Sigmoid colon (tissue), 6 donors: ENCODE measurements at regions not wholly inside any gene's neighbourhood (a gene's known extent, or its start where the extent isn't known, plus 50 kb on each side); places are given as distances from the start of the nearest gene placed in this dataset.
"Not testable (repeated sequence)": the region's sequence is repeated elsewhere in the genome, so short reads cannot be mapped to it uniquely, and the experiment has no call there.

Source experiments
- DNase-seq: peaks from one replicate; pipeline ENCODE4 v3.0.0-alpha.2; 2019
- H3K27ac ChIP-seq, 4 donors: fragments of 200-600 bp; sonication (generic); one replicate each; pipeline ENCODE4 v1.5.1; 2016 to 2019; ENCODE audit warnings: mild to moderate bottlenecking in 1 of 4
- H3K27me3 ChIP-seq, 3 donors: fragments of 200-600 bp; sonication (generic); one replicate each; pipeline ENCODE4 v1.5.1; 2019; ENCODE audit warnings: mild to moderate bottlenecking in 1 of 3
- H3K36me3 ChIP-seq, 4 donors: fragments of 200-600 bp; sonication (generic); one replicate each; pipeline ENCODE4 v1.5.1; 2016 to 2019
- H3K4me1 ChIP-seq, 4 donors: fragments of 200-600 bp; sonication (generic); one replicate each; pipeline ENCODE4 v1.5.1; 2017 to 2019
- H3K4me3 ChIP-seq, 4 donors: fragments of 200-600 bp; sonication (generic); one replicate each; pipeline ENCODE4 v1.5.1; 2017 to 2019; ENCODE audit warnings: mild to moderate bottlenecking in 2 of 4, moderate library complexity in 1 of 4
- H3K9me3 ChIP-seq, 4 donors: fragments of 200-600 bp in 3 of 4; sonication (generic) in 3 of 4; one replicate each; pipeline versions ENCODE4 v1.5.1 to v1.6.1; 2013 to 2019
- EP300 ChIP-seq, 4 donors: sonication (generic); formaldehyde crosslinking; IDR thresholded peaks; one replicate each; pipeline ENCODE4 v1.6.1; 2017; ENCODE audit warnings: antibody characterized with exemption in 4 of 4
- POLR2A ChIP-seq, 2 donors: fragments of 450-650 bp; IDR thresholded peaks; one replicate each; pipeline ENCODE4 v1.6.1; 2016; ENCODE audit warnings: antibody characterized with exemption in 2 of 2, mild to moderate bottlenecking in 2 of 2, moderate library complexity in 2 of 2
- POLR2AphosphoS5 ChIP-seq, 4 donors: sonication (generic); formaldehyde crosslinking; IDR thresholded peaks; one replicate each; pipeline ENCODE4 v1.6.1; 2017; ENCODE audit warnings: antibody characterized with exemption in 4 of 4
- WGBS, 2 donors: extraction: QIAGEN DNeasy Blood & Tissue Kit; methylation state at CpG; one replicate each; pipeline ENCODE4 v1.1.7; 2013; 5-methylcytosine and 5-hydroxymethylcytosine counted together
- intact Hi-C: fragments of 100-400 bp; cut with DNase I; formaldehyde crosslinking; loops from one replicate; pipeline ENCODE4 v1.15.1; 2023
- TF ChIP-seq, protein P1 (sequence below), 4 experiments: fragments of 450-650 bp in 3 of 4; fragments of 200-600 bp in 1 of 4; IDR thresholded peaks; one replicate each; pipeline ENCODE4 v1.5.1; 2016 to 2019; ENCODE audit warnings: antibody characterized with exemption in 4 of 4, mild to moderate bottlenecking in 3 of 4, moderate library complexity in 2 of 4
- donor health status: healthy with polysubstance abuse.
- donor health status: healthy.

DNA sequence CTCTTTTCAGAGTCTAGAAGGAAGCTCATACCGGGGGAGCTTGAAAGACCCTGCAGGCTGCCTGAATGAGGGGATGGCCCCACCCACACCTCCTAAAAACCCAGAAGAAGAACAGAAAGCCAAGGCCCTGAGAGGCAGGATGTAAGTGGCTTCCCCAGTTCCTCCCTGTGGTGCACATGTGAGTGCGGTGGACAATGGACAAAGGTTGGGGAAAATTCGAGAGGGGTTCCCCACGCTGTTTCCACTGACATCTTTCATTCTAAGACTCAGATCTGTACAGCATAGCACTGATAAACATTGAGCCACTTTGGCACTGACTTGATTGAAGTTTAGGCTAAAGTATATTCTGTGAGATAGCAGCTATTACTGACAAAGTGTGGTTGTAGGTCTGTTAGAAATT lies 79.5 kb upstream of the UMPS start:
- TF ChIP-seq POLR2AphosphoS5 (IDR thresholded peaks at IDR 0.05) (no peak), EP300 (IDR thresholded peaks at IDR 0.05) (no peak), POLR2A (IDR thresholded peaks at IDR 0.05) (no peak)
- TF ChIP-seq, protein P1, sequence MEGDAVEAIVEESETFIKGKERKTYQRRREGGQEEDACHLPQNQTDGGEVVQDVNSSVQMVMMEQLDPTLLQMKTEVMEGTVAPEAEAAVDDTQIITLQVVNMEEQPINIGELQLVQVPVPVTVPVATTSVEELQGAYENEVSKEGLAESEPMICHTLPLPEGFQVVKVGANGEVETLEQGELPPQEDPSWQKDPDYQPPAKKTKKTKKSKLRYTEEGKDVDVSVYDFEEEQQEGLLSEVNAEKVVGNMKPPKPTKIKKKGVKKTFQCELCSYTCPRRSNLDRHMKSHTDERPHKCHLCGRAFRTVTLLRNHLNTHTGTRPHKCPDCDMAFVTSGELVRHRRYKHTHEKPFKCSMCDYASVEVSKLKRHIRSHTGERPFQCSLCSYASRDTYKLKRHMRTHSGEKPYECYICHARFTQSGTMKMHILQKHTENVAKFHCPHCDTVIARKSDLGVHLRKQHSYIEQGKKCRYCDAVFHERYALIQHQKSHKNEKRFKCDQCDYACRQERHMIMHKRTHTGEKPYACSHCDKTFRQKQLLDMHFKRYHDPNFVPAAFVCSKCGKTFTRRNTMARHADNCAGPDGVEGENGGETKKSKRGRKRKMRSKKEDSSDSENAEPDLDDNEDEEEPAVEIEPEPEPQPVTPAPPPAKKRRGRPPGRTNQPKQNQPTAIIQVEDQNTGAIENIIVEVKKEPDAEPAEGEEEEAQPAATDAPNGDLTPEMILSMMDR (IDR thresholded peaks at IDR 0.05), result no peak
- intact Hi-C loops, result no loop called here
- H3K4me1 ChIP-seq, result no peaks in the 10 kb centered on the region
- DNase-seq, result no peak
- no peaks in the 10 kb centered on the region for H3K27me3 ChIP-seq
- no peak overlapping the region for H3K27ac ChIP-seq
- no peak overlapping the region for H3K4me3 ChIP-seq
- no peaks in the 10 kb centered on the region for H3K9me3 ChIP-seq
- 44 to 79% methylated on average over 4 of the region's 4 CpGs for WGBS, 2 donors
- no peaks in the 10 kb centered on the region for H3K36me3 ChIP-seq

DNA sequence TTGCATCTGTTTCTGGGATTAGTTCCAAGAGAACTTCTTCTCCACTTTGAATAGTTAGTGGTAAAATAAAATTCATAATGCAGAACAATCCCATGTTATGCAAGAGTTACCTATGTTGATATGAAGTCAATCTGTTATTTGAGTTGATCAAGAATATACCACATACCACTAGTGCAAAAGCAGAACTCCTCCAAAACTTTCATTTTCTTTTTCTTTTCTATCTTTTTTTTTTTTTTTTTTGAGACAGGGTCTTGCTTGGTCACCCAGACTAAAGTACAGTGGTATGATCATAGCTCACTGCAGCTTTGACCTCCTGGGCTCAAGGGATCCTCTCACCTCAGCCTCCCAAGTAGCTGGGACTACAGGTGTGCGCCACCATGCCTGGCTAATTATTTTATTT lies 78.8 kb upstream of the UMPS start:
- H3K27me3 ChIP-seq, H3K4me1 ChIP-seq, H3K36me3 ChIP-seq, H3K4me3 ChIP-seq, DNase-seq, intact Hi-C loops, H3K27ac ChIP-seq, H3K9me3 ChIP-seq: not testable (repeated sequence)
- 97 to 100% methylated on average over 1 of the region's 1 CpG for WGBS, 2 donors

DNA sequence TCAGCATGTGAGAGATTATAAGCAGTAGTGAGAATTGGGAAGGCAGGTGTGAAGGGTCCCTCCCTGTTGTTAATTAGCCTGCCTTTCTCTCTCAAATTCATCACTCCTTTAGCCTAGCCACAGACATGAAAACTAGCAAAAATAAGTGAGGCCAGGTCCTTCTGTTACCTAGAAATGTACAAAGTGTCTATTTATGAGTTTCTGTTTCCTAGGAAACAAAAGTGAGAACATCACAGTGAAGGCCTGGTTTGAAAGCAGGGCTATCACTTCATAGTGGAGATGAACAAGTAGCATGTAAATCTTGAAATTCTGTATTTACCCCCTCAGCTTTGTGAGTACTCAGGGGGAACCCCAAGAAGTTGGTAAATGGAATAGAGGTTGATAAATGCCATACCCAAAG lies 78.2 kb upstream of the UMPS start:
- no peaks in the 10 kb centered on the region for H3K27me3 ChIP-seq
- TF ChIP-seq, protein P1 (IDR thresholded peaks at IDR 0.05), result no peak
- no peak for TF ChIP-seq POLR2A (IDR thresholded peaks at IDR 0.05)
- no peak for TF ChIP-seq POLR2AphosphoS5 (IDR thresholded peaks at IDR 0.05)
- intact Hi-C loops, result no loop called here
- no peak overlapping the region for H3K27ac ChIP-seq
- no peaks in the 10 kb centered on the region for H3K4me1 ChIP-seq
- H3K36me3 ChIP-seq, result no peaks in the 10 kb centered on the region
- H3K4me3 ChIP-seq, result no peak overlapping the region
- DNase-seq, result no peak
- no peaks in the 10 kb centered on the region for H3K9me3 ChIP-seq

DNA sequence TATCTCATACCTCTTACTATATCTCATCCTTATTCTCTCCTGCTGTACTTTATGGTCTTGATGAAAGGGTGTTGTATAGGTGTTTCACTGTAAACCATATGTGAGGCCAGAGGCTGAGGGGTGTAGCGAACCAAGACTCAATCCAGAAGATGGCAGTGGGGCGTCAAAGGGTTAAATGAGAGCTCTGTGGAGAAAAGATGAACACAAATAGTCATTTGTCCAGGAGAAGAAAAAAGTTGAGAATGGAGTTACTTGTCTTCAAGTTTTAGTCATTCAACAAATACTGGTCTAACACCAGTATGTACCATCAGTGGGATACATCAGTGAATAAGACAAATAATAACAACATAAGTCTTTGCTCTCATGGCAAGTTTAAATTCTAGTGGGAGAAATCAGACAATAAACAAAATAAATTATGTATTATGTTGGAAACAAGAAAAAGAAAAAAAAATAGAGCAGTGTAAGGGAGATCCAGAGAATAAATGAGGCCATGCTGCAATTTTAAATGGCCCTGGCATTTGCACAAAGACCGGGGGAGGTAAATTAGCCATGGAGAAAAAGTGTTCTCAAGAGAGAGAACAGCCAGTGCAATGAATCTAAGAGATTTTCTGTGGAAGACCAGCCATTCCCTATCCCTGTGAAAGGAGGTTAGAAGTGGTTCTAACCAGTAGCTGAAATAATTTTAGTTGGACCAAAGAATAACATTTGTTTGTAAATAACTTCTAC lies 77.0 kb upstream of the UMPS start:
- no peak for TF ChIP-seq POLR2A (IDR thresholded peaks at IDR 0.05)
- TF ChIP-seq EP300 (IDR thresholded peaks at IDR 0.05), result no peak
- no peak for TF ChIP-seq POLR2AphosphoS5 (IDR thresholded peaks at IDR 0.05)
- TF ChIP-seq, protein P1 (IDR thresholded peaks at IDR 0.05), result no peak
- no peak overlapping the region for H3K27ac ChIP-seq
- no peak for DNase-seq
- H3K27me3 ChIP-seq, result no peaks in the 10 kb centered on the region
- no peak overlapping the region for H3K4me3 ChIP-seq
- H3K9me3 ChIP-seq, result no peaks in the 10 kb centered on the region
- no peaks in the 10 kb centered on the region for H3K36me3 ChIP-seq
- no peaks in the 10 kb centered on the region for H3K4me1 ChIP-seq
- intact Hi-C loops, result no loop called here
- WGBS, 2 donors, result 81 to 96% methylated on average over 3 of the region's 3 CpGs

DNA sequence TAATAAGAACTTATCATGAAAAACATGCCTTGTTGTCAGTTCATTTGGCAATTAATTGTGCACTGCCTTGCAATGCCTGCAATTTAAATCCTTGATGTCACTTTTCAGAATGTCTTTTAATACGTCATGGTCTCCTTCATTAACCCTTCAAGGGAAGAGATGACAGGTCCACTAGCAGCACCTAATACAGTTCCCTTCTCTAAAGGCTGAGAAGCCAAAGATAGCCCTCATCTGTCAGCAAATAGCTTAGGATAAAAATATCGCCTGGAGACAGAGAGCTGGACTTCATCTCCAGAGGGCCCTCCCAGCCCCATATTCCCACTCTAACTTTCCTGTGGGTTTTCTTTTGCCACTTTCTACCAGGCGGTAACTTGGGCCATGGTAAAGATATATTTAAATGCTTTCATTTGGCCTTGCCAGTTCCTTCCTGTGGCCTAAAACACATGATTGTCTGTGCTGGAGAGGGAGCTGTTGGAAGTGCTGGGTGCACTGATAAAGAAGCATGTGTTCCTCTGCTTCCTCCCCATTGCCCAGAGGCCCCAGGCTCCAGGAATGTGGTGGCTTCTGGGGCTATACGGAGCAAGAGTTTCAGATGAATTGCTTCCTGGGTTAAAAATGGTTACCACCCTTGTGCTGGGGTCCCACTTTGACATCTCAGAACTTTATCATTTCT lies 76.3 kb upstream of the UMPS start:
- TF ChIP-seq EP300 (IDR thresholded peaks at IDR 0.05) (no peak), POLR2AphosphoS5 (IDR thresholded peaks at IDR 0.05) (no peak), POLR2A (IDR thresholded peaks at IDR 0.05) (no peak)
- TF ChIP-seq, protein P1 (IDR thresholded peaks at IDR 0.05), result no peak
- Histone ChIP-seq H3K36me3 (no peaks in the 10 kb centered on the region), H3K27ac (no peak overlapping the region), H3K27me3 (no peaks in the 10 kb centered on the region), H3K9me3 (no peaks in the 10 kb centered on the region), H3K4me1 (no peaks in the 10 kb centered on the region), H3K4me3 (no peak overlapping the region)
- WGBS, 2 donors, result 68 to 85% methylated on average over 4 of the region's 4 CpGs
- no peak for DNase-seq
- intact Hi-C loops, result no loop called here
